Fibroblast of the conjunctiva (primary cell): ENCODE measurements at regions not wholly inside any gene's neighbourhood (a gene's known extent, or its start where the extent isn't known, plus 50 kb on each side); places are given as distances from the start of the nearest gene placed in this dataset.
A peak's percentile ranks its signal among the peaks of the same experiment; 100 is the strongest.
"Not testable (repeated sequence)": the region's sequence is repeated elsewhere in the genome, so short reads cannot be mapped to it uniquely, and the experiment has no call there.

Source experiments
- DNase-seq: peaks from one replicate; pipeline ENCODE4 v3.0.0-alpha.2; 2010; ENCODE audit warnings: low read depth

DNA sequence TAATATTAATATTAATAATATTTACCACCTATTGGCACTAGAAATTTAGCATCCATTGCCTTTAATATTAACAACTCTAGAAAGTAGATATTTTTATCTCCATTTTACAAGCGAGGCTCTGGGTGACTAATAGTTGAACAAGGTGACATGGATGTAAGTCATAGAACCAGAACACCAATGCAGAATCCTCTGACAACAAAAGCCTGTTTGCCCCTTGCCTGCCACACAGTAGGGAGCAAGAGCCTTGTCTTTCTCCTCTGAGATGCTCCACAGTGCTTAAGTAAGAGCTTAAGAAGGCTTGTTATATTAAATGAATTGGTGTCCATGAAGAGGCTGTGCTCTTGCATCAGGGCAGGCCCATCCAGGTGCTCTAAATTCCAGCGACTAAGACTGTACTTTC is 51.2 kb upstream of the LBX1 start:
- DNase-seq, result no peak

- DNase-seq, result not testable (repeated sequence)
Observed at GRCh38 chr10:101280921-101281320, 51.7 kb upstream of the LBX1 start.

GRCh38 chr10:101282947-101283346 is 53.7 kb upstream of the LBX1 start:
- no peak for DNase-seq

DNA sequence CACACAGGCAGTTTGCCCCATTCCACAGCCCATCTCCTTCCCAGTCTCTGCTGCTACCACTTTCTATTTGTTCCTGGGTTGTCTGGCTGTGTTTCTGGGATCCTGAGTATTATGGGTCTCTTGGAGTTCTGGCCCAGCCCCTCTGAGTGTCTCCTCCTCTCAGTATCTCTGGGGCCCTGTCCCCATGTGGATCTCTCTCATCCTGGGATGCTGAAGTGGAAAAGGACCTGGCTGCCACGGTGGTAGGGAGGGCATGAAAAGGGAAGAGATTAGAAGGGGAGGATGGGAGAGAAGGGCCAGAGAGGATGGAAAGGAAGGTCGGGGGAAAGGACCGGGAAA is 54.5 kb upstream of the LBX1 start:
- DNase-seq, result no peak

- no peak for DNase-seq
Observed at GRCh38 chr10:101284101-101284743, 55.0 kb upstream of the LBX1 start.

GRCh38 chr10:101284744-101285463 is 55.6 kb upstream of the LBX1 start:
- no peak for DNase-seq

GRCh38 chr10:101285519-101286070 is 56.3 kb upstream of the LBX1 start:
- no peak for DNase-seq

DNA sequence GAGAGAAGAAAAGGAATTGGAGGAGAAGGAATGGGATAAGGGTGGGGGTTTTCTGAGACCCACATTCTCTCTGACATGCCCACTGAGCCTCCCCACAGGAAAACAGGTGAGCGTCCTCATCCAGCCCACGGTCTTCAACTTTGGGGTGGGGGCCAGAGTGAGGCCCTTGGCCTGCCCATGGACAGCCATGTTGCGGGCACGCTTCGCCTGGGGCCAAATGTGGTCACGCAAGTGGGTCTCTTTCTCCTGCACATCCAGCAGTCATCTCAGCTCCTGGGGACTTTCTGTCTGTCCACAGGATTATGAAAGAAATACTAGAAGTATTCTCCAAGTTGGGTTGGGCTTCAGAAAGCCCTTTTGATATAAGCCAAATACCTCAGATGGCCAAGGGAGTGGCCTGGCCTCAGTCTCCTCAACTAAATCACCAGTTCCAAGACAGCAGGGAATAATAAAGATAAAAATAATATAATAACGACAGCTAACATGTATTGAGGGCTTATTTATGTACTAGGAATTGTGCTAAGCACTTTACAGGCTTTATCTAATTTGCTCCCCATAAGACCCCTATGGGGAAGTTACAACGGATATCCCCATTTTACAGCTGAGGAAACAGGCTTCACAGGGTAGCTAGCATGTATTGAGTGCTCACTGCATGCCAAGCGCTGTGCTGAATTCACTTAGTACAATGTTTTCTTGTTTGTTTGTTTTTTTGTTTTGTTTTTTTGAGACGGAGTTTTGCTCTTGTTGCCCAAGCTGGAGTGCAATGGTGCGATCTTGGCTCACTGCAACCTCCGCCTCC is 57.2 kb upstream of the LBX1 start:
- no peak for DNase-seq

DNA sequence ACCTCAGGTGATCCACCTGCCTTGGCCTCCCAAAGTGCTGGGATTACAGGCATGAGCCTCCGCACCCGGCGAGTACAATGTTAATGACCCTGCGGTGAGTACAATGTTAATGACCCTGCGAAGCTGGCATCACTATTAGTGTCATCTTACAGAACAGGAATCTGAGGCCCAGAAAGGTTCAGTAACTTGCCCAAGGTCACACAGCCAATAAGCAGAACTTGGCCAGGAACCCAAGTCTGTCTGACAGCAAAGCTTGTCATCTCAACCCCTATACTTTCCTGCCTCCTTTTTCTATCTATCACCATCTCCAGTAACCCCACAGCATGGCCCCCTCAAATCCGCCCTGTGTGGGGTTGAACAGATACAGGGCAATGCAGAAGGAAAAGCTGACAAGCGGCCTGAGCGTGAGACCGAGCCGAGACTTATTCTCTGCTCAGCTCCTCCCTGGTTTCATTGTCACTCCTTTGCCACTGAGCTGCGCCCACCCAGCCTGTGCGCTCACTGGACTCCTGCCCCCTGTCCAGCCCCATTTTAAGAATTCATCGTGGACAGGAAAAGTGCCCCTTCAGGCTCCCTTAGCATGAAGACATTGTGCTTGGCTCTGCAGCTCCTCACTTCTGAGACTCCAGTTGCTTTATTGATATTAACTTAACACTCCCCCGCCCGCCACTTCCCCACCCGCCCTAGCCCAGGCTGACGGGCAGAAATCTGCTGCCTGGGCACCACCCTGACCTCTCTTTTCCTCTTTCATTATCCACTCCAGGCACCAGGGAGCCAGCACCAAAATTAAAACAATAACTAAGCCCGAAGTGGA is 58.1 kb upstream of the LBX1 start:
- DNase-seq, result no peak

DNA sequence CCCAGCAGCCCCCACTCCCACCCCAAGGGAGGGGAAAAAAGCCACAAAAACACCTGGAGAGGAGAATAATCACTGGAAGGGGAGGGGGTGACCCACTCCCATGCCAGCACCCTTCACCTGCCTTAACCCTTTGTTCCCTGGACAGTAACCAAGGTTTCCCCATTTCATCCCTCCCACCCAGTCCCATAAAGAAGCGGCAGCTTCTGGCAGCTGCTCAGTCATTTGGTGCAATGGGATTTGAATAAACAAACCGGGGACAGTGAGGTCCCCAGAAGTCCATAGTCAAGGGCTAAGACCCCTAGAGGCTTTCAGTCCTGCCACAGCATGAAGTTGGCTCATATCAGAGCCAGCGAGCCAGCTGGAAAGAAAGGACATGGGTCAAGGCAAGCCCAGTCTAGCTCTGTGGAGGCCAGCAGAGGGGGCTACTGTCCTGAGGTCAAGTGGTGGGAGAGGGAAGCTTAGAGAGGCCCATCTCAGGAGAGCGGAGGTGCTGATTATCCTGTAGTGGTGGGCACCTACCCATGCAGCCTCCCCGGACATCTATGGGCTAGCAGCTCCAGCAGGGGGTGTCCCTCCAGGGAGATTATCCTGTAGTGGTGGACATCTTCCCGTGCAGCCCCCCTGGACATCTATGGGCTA is 58.9 kb upstream of the LBX1 start:
- DNase-seq, result no peak

DNA sequence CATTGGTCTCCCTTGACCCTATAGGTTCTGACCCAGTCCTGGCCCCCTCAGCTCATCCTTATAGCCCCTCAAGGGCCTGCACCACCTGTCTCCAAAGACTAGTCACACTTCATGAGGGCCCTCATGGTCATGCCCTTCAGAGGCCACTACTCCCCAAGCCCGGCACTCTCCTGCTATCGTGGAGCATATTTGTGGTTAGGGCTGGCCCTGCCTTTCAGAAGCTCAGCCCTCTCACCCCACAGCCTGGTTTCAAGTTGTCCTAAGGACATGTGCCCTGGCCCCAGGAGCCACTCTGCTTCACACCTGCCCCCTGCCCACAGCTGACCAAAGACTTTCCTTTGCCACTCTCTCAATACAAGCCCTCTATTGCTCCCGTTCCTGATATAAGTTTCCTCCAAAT is 60.3 kb upstream of the LBX1 start:
- no peak for DNase-seq

- no peak for DNase-seq
Observed at GRCh38 chr10:101290431-101290830, 61.2 kb upstream of the LBX1 start.

GRCh38 chr10:101290881-101291280 is 61.6 kb upstream of the LBX1 start:
- no peak for DNase-seq

DNA sequence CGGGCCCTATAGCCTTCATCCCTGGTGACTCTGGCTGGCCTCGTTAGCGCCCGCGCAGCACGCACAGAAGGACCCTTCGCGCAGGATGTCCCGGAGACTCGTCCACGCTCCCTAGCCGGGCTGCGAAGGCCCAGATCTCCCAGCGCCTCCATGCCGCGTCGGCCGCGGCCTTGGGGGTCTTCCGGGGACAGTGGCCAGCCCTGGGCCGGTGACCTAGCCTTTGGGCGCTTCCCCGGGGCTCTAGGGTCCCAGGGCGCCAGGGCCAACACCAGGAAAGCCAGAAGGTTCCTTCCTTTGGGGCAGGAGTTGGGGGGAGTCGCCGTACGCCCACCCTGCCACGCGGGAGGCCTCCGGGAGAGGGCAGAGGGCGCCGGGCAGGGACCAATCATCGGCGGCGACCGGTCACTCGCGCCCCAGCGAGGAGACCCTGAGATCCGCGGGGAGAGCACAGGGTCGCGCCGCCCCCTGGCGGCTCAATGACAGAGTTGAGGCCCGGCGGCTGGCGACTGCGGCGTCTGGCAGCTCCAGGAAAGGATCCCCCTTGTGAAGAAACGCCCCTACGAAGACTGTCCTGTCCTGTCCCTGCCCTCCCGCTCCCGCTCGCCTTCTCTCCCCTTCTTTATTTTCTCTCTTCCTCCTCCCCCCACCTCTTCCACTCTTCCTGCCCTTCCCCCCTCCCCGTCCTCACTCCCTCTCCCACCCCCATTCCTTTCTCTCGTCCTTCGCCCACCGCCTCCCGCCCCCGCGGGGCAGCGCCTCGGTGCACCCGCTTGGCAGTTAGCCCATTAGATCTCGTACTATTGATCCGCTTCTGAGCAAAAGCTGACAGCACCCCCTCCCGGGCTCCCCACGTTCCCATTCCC is 62.3 kb upstream of the LBX1 start:
- no peak for DNase-seq

DNA sequence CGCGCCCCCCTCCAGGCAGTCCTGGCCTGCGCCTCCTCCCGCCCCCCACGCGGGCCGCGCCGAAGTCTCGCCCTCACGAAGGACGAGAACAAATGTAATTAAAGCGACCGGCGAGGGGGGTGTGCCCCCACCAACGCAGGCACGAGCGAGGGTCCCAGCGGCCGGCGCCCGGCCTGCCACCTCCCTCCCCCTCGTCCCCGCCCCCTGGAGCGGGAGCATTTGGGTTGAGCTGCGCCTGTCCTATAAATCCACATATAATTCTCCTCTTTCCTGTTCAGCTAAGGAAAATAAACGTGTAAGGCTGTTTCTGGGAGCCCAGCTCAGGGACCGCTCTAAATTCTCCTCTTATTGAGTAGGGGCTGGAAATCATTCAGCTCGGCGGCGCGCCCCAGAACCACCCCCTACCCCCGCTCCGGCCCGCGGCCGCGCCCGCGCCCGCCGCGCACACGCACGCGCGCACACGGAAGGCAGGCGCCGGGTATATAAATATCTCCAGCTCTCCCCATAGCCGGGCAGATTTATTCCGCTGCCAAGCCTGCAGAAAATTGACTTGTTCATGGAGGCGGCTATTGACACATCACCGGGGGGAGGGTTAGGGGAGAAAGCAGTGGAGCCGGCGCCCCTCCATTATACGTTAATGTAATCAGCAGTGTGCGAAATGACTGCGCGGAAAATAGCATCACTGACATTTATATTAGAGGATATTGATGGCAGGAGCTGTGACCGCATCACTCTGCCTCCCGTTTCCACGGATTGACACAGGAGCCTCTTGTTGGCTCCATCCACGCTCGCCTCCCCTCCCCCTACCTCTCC is 61.6 kb upstream of the BTRC start:
- no peak for DNase-seq

GRCh38 chr10:101293007-101293723 is 60.8 kb upstream of the BTRC start:
- no peak for DNase-seq

DNA sequence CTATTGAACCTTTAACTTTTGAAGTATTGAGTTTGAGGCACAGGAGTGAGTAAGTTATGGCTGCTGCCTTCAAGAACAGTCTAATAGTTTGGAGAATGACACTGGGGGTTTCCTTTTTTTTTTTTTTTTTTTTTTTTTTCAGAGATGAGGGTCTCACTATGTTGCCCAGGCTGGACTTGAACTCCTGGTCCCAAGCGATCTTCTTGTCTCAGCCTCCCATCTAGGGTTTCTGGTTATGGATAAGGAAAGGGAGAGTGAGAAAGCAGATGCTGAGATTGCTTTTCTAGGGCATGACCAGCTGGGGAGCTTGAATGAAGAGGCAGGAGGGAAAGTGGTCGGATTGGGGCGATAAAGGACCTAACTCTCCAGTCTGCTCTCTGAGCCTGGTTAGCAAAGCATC is 59.9 kb upstream of the BTRC start:
- DNase-seq, result no peak

DNA sequence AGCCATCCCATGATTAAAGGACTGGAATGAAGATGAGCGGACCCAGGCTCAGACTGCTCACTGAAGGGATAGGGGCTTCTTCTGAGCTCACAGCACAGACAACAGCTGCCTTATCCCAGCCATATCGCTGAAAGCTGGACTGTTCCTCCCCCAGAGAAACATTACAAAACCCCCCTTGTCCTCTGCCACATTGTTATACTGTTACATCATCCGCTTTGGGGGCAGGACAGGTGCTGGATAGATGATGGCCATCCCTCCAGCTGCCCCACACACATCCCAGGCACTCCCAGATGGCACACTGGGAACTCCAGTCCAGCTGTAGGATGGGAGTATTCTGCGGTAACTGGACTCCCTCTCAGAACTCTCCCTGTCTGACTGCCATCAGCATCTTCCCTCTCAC is 58.7 kb upstream of the BTRC start:
- DNase-seq, result no peak

- DNase-seq, result peak; percentile 31
Observed at GRCh38 chr10:101297901-101298486, 56.0 kb upstream of the BTRC start.
